COLO829 (cell line): ENCODE measurements at regions not wholly inside any gene's neighbourhood (a gene's known extent, or its start where the extent isn't known, plus 50 kb on each side); places are given as distances from the start of the nearest gene placed in this dataset.

Experiments used
- DNase-seq: peaks from one replicate; pipeline ENCODE4 v3.0.0; 2012; ENCODE audit warnings: low spot score

- no peak for DNase-seq
These were observed 211.9 kb upstream of the FAR2 start for GRCh38 chr12:28937196-28937595.

- DNase-seq: no peak
These were observed 211.0 kb upstream of the FAR2 start for GRCh38 chr12:28938056-28938455.

- no peak for DNase-seq
These were observed 210.4 kb upstream of the FAR2 start for GRCh38 chr12:28938581-28939235.

- DNase-seq: no peak
These were observed 209.7 kb upstream of the FAR2 start for GRCh38 chr12:28939427-28939826.

- DNase-seq: no peak
These were observed 207.8 kb upstream of the FAR2 start for GRCh38 chr12:28941248-28941647.

- DNase-seq: peak; percentile 84
These were observed 202.7 kb upstream of the FAR2 start for GRCh38 chr12:28946361-28946760.

GRCh38 chr12:28948685-28949084, 200.4 kb upstream of the FAR2 start:
- no peak for DNase-seq

GRCh38 chr12:28949184-28949583, 199.9 kb upstream of the FAR2 start:
- DNase-seq: no peak

- DNase-seq: no peak
These were observed 199.0 kb upstream of the FAR2 start for GRCh38 chr12:28950049-28950448.

- no peak for DNase-seq
These were observed 197.1 kb upstream of the FAR2 start for GRCh38 chr12:28951935-28952334.

GRCh38 chr12:28954333-28954732, 194.7 kb upstream of the FAR2 start:
- DNase-seq: no peak

GRCh38 chr12:28955491-28955890, 193.6 kb upstream of the FAR2 start:
- DNase-seq: no peak

GRCh38 chr12:28955931-28956330, 193.1 kb upstream of the FAR2 start:
- DNase-seq: no peak

GRCh38 chr12:28958553-28959195, 190.4 kb upstream of the FAR2 start:
- peak; percentile 17 for DNase-seq

- DNase-seq: peak; percentile 91
These were observed 187.1 kb upstream of the FAR2 start for GRCh38 chr12:28961948-28962384.

- peak; percentile 45 for DNase-seq
These were observed 185.5 kb upstream of the FAR2 start for GRCh38 chr12:28963554-28963953.

GRCh38 chr12:28966046-28966780, 182.9 kb upstream of the FAR2 start:
- DNase-seq: peak; percentile 45

GRCh38 chr12:28967426-28967825, 181.7 kb upstream of the FAR2 start:
- DNase-seq: no peak

GRCh38 chr12:28973491-28973890, 175.6 kb upstream of the FAR2 start:
- no peak for DNase-seq

- no peak for DNase-seq
These were observed 174.9 kb upstream of the FAR2 start for GRCh38 chr12:28974166-28974565.

GRCh38 chr12:28974883-28975282, 174.2 kb upstream of the FAR2 start:
- no peak for DNase-seq

GRCh38 chr12:28975564-28976340, 173.3 kb upstream of the FAR2 start:
- peak; percentile 88 for DNase-seq
